ENCODE measurements at regions not wholly inside any gene's neighbourhood (a gene's known extent, or its start where the extent isn't known, plus 50 kb on each side); places are given as distances from the start of the nearest gene placed in this dataset.

- Mint-ChIP-seq H3K27ac (no peak overlapping the region), H3K4me3 (no peak overlapping the region), H3K36me3 (ENCODE audit: low read depth) (no peaks in the 10 kb centered on the region), H3K9me3 (peaks cover 7% of the 10 kb centered on the region), H3K27me3 (ENCODE audit: low read depth) (no peaks in the 10 kb centered on the region), H3K4me1 (ENCODE audit: low read depth) (no peaks in the 10 kb centered on the region)
- CTCF ChIA-PET, result no interaction called here
- intact Hi-C loops (cut with micrococcal nuclease), result no loop called here
- no peak for DNase-seq
Measured at GRCh38 chr10:125334545-125334944, 174.2 kb upstream of the CTBP2 start.

GRCh38 chr10:125333769-125334168 lies 173.4 kb upstream of the CTBP2 start:
- CTCF ChIA-PET, result no interaction called here
- H3K4me3 Mint-ChIP-seq, result no peak overlapping the region
- peaks cover 7% of the 10 kb centered on the region for H3K9me3 Mint-ChIP-seq
- no peak for DNase-seq
- no peaks in the 10 kb centered on the region for H3K27me3 Mint-ChIP-seq (ENCODE audit: low read depth)
- H3K36me3 Mint-ChIP-seq (ENCODE audit: low read depth), result no peaks in the 10 kb centered on the region
- intact Hi-C loops (cut with micrococcal nuclease), result no loop called here
- no peaks in the 10 kb centered on the region for H3K4me1 Mint-ChIP-seq (ENCODE audit: low read depth)
- H3K27ac Mint-ChIP-seq, result no peak overlapping the region

DNA sequence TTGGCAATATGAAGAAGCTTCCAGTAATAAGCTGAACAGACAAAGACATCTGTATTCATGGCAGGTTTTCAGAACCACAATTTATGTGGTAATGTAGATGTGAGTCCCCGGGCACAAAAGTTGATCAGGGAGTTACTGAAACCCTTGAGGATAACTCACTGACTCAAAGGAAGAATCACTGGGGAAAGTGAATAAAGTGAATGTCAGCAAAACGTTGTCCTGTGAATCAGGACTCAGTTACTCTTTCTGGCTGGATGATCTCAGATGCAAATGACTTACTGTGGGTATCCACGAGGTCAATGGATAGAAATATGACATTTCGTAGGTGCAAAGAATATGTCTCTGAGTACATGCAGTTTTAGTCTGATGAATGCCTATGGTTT lies 172.8 kb upstream of the CTBP2 start:
- CTCF ChIA-PET, result no interaction called here
- Mint-ChIP-seq H3K36me3 (ENCODE audit: low read depth) (no peaks in the 10 kb centered on the region), H3K9me3 (peaks cover 3% of the 10 kb centered on the region), H3K27ac (no peak overlapping the region), H3K27me3 (ENCODE audit: low read depth) (peaks cover under 1% of the 10 kb centered on the region), H3K4me3 (no peak overlapping the region), H3K4me1 (ENCODE audit: low read depth) (no peaks in the 10 kb centered on the region)
- intact Hi-C loops (cut with micrococcal nuclease), result no loop called here
- DNase-seq, result no peak

- intact Hi-C loops (cut with micrococcal nuclease), result no loop called here
- H3K9me3 Mint-ChIP-seq, result peaks cover 3% of the 10 kb centered on the region
- H3K4me3 Mint-ChIP-seq, result no peak overlapping the region
- H3K4me1 Mint-ChIP-seq (ENCODE audit: low read depth), result no peaks in the 10 kb centered on the region
- H3K27ac Mint-ChIP-seq, result no peak overlapping the region
- H3K27me3 Mint-ChIP-seq (ENCODE audit: low read depth), result peaks cover 3% of the 10 kb centered on the region
- no peaks in the 10 kb centered on the region for H3K36me3 Mint-ChIP-seq (ENCODE audit: low read depth)
- CTCF ChIA-PET, result no interaction called here
- DNase-seq, result no peak
Measured at GRCh38 chr10:125332548-125333208, 172.3 kb upstream of the CTBP2 start.

DNA sequence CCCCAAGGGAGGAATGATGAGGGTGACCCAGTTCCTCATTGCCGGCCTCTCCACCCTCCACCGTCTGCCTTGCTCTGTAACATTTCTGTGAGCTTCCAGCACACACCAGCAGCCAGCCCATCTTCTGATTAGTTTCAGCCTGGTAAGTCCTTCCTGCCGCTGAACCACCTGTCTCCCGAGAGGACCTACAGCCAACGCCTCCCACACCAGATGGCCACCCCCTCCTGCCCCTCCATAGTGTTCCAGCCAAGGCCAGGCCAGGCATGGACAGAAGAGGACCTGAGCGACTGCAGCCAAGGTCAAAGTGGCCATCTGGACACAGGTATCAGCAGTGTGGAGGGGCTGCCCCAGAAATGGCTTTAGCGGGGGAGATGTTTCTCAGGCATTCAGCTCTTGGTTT lies 170.7 kb upstream of the CTBP2 start:
- Mint-ChIP-seq H3K4me3 (no peak overlapping the region), H3K27ac (no peak overlapping the region), H3K36me3 (ENCODE audit: low read depth) (no peaks in the 10 kb centered on the region), H3K9me3 (no peaks in the 10 kb centered on the region), H3K27me3 (ENCODE audit: low read depth) (peaks cover 3% of the 10 kb centered on the region), H3K4me1 (ENCODE audit: low read depth) (no peaks in the 10 kb centered on the region)
- CTCF ChIA-PET, result interaction anchor here (0.6 kb wide), 1 partner anchor 393 kb away, joined by 3 read pairs; no protein-coding TSS in a partner anchor
- intact Hi-C loops (cut with micrococcal nuclease), result no loop called here
- no peak for DNase-seq

GRCh38 chr10:125329056-125329455 lies 168.7 kb upstream of the CTBP2 start:
- CTCF ChIA-PET, result no interaction called here
- intact Hi-C loops (cut with micrococcal nuclease), result no loop called here
- Mint-ChIP-seq H3K36me3 (ENCODE audit: low read depth) (no peaks in the 10 kb centered on the region), H3K27me3 (ENCODE audit: low read depth) (peaks cover 3% of the 10 kb centered on the region), H3K4me3 (no peak overlapping the region), H3K9me3 (peaks cover under 1% of the 10 kb centered on the region), H3K27ac (no peak overlapping the region), H3K4me1 (ENCODE audit: low read depth) (no peaks in the 10 kb centered on the region)
- no peak for DNase-seq

DNA sequence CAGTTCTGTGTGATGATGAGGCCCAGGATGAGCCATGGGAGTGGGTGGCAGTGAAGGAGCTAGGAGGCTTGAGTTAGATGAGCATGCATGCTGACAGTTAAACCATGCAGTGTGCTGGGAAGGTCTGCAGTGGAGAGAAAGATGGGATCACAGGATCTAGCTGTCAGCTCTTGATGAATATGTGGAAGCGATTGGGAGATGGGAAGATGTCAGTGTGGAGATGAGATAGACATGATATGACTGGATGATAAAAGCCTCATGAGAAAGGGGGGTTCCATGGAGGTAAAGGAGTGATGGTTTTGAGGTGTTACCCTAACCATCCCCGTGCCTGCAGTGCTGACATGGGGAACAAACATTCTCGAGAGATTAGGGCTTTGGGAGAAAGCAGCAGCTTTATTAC lies 165.0 kb upstream of the CTBP2 start:
- intact Hi-C loops (cut with micrococcal nuclease), result no loop called here
- Mint-ChIP-seq H3K27ac (no peak overlapping the region), H3K4me1 (ENCODE audit: low read depth) (no peaks in the 10 kb centered on the region), H3K36me3 (ENCODE audit: low read depth) (no peaks in the 10 kb centered on the region), H3K4me3 (no peak overlapping the region), H3K27me3 (ENCODE audit: low read depth) (peaks cover 3% of the 10 kb centered on the region), H3K9me3 (peaks cover 7% of the 10 kb centered on the region)
- CTCF ChIA-PET, result interaction anchor here (0.6 kb wide), 1 partner anchor 10 kb away, joined by 3 read pairs; no protein-coding TSS in a partner anchor
- no peak for DNase-seq

- H3K27me3 Mint-ChIP-seq (ENCODE audit: low read depth), result no peaks in the 10 kb centered on the region
- no peaks in the 10 kb centered on the region for H3K4me1 Mint-ChIP-seq (ENCODE audit: low read depth)
- CTCF ChIA-PET, result no interaction called here
- no peaks in the 10 kb centered on the region for H3K36me3 Mint-ChIP-seq (ENCODE audit: low read depth)
- intact Hi-C loops (cut with micrococcal nuclease), result no loop called here
- no peak overlapping the region for H3K4me3 Mint-ChIP-seq
- no peak for DNase-seq
- H3K27ac Mint-ChIP-seq, result no peak overlapping the region
- H3K9me3 Mint-ChIP-seq, result peaks cover 4% of the 10 kb centered on the region
Measured at GRCh38 chr10:125316436-125316835, 156.1 kb upstream of the CTBP2 start.

- intact Hi-C loops (cut with micrococcal nuclease), result no loop called here
Measured at GRCh38 chr10:125300937-125301336, 140.6 kb upstream of the CTBP2 start.

GRCh38 chr10:125299461-125299860 lies 139.1 kb upstream of the CTBP2 start:
- no peaks in the 10 kb centered on the region for H3K36me3 Mint-ChIP-seq (ENCODE audit: low read depth)
- DNase-seq, result no peak
- no peaks in the 10 kb centered on the region for H3K4me1 Mint-ChIP-seq (ENCODE audit: low read depth)
- H3K27me3 Mint-ChIP-seq (ENCODE audit: low read depth), result no peaks in the 10 kb centered on the region
- CTCF ChIA-PET, result interaction anchor here (0.6 kb wide), 1 partner anchor 364 kb away, joined by 3 read pairs; no protein-coding TSS in a partner anchor
- intact Hi-C loops (cut with micrococcal nuclease), result no loop called here
- no peak overlapping the region for H3K27ac Mint-ChIP-seq
- H3K9me3 Mint-ChIP-seq, result no peaks in the 10 kb centered on the region
- no peak overlapping the region for H3K4me3 Mint-ChIP-seq

More at GRCh38 chr10:125300937-125301336, 140.6 kb upstream of the CTBP2 start:
- CTCF ChIA-PET, result interaction anchor here (0.7 kb wide), 1 partner anchor 193 kb away, joined by 6 read pairs; no protein-coding TSS in a partner anchor
- no peak for DNase-seq
- no peaks in the 10 kb centered on the region for H3K36me3 Mint-ChIP-seq (ENCODE audit: low read depth)
- H3K27me3 Mint-ChIP-seq (ENCODE audit: low read depth), result no peaks in the 10 kb centered on the region
- no peaks in the 10 kb centered on the region for H3K9me3 Mint-ChIP-seq
- no peak overlapping the region for H3K27ac Mint-ChIP-seq
- no peak overlapping the region for H3K4me3 Mint-ChIP-seq
- H3K4me1 Mint-ChIP-seq (ENCODE audit: low read depth), result no peaks in the 10 kb centered on the region

- H3K4me3 Mint-ChIP-seq, result no peak overlapping the region
- H3K4me1 Mint-ChIP-seq (ENCODE audit: low read depth), result no peaks in the 10 kb centered on the region
- DNase-seq, result no peak
- H3K9me3 Mint-ChIP-seq, result no peaks in the 10 kb centered on the region
- no peaks in the 10 kb centered on the region for H3K36me3 Mint-ChIP-seq (ENCODE audit: low read depth)
- CTCF ChIA-PET, result no interaction called here
- intact Hi-C loops (cut with micrococcal nuclease), result no loop called here
- no peak overlapping the region for H3K27ac Mint-ChIP-seq
- no peaks in the 10 kb centered on the region for H3K27me3 Mint-ChIP-seq (ENCODE audit: low read depth)
Measured at GRCh38 chr10:125296598-125296997, 136.2 kb upstream of the CTBP2 start.

- intact Hi-C loops (cut with micrococcal nuclease), result no loop called here
- no peak overlapping the region for H3K27ac Mint-ChIP-seq
- H3K9me3 Mint-ChIP-seq, result peaks cover 2% of the 10 kb centered on the region
- no peaks in the 10 kb centered on the region for H3K27me3 Mint-ChIP-seq (ENCODE audit: low read depth)
- H3K4me1 Mint-ChIP-seq (ENCODE audit: low read depth), result no peaks in the 10 kb centered on the region
- no peak for DNase-seq
- H3K36me3 Mint-ChIP-seq (ENCODE audit: low read depth), result no peaks in the 10 kb centered on the region
- H3K4me3 Mint-ChIP-seq, result no peak overlapping the region
- CTCF ChIA-PET, result no interaction called here
Measured at GRCh38 chr10:125294109-125294508, 133.7 kb upstream of the CTBP2 start.

DNA sequence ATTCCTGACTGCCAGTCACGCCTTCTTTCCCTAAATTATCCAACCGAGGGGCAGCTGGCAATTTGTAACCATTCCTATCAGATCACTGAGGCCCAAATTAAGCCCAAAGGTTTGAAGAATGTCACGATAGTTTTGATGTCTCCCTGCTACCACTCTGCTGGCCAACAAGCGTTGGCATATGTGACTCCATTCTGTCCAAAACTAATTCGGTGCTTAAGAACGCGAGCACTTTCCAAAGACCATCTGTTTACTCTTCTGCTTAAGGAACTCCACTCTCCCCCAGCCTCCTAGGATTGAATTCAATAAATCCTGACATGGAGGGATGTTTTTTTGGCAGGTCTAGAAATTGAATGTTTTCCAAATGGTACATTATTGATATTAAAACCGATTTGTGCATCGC lies 131.5 kb upstream of the CTBP2 start:
- Mint-ChIP-seq H3K27me3 (ENCODE audit: low read depth) (peaks cover 4% of the 10 kb centered on the region), H3K9me3 (peaks cover 10% of the 10 kb centered on the region), H3K4me3 (no peak overlapping the region), H3K4me1 (ENCODE audit: low read depth) (no peaks in the 10 kb centered on the region), H3K27ac (no peak overlapping the region), H3K36me3 (ENCODE audit: low read depth) (no peaks in the 10 kb centered on the region)
- DNase-seq, result no peak
- CTCF ChIA-PET, result no interaction called here
- intact Hi-C loops (cut with micrococcal nuclease), result no loop called here
